Mesendoderm (in vitro differentiated cells): ENCODE measurements at regions not wholly inside any gene's neighbourhood (a gene's known extent, or its start where the extent isn't known, plus 50 kb on each side); places are given as distances from the start of the nearest gene placed in this dataset.

Source experiments
- DNase-seq: peaks from one replicate; pipeline ENCODE4 v3.0.0; 2013
- H2AK5ac ChIP-seq: 2 replicates; pipeline ENCODE4 v1.6.1; 2013; ENCODE audit warnings: low read length, inconsistent platforms
- H2BK120ac ChIP-seq: 2 replicates; pipeline ENCODE4 v1.6.1; 2013; ENCODE audit warnings: low read depth, mild to moderate bottlenecking, low read length, moderate library complexity, mixed read lengths
- H2BK15ac ChIP-seq: replicated peaks from 2 replicates; pipeline ENCODE4 v1.6.1; 2013; ENCODE audit warnings: low read depth, mild to moderate bottlenecking, moderate library complexity
- H2BK5ac ChIP-seq: 2 replicates; pipeline ENCODE4 v1.6.1; 2013; ENCODE audit warnings: low read length, inconsistent platforms
- H3K18ac ChIP-seq: 2 replicates; pipeline ENCODE4 v1.6.1; 2013; ENCODE audit warnings: mild to moderate bottlenecking, low read length, mixed read lengths
- H3K23ac ChIP-seq: one replicate; pipeline ENCODE4 v1.6.1; 2013; ENCODE audit warnings: low read length
- H3K27ac ChIP-seq: 2 replicates; pipeline ENCODE4 v1.5.1; 2013; ENCODE audit warnings: low read depth, mild to moderate bottlenecking, inconsistent platforms, low read length, moderate library complexity
- H3K27me3 ChIP-seq: 2 replicates; pipeline ENCODE4 v1.6.1; 2013; ENCODE audit warnings: low read length, control low read depth, mild to moderate bottlenecking, inconsistent platforms; ENCODE audit not compliant: insufficient read depth, poor library complexity
- H3K36me3 ChIP-seq: 2 replicates; pipeline ENCODE4 v1.6.1; 2013; ENCODE audit warnings: low read length, inconsistent platforms; ENCODE audit not compliant: control insufficient read depth, insufficient read depth
- H3K4ac ChIP-seq: one replicate; pipeline ENCODE4 v1.6.1; 2013; ENCODE audit warnings: low read depth, mild to moderate bottlenecking, low read length, moderate library complexity
- H3K4me1 ChIP-seq: 2 replicates; pipeline ENCODE4 v1.6.1; 2013; ENCODE audit warnings: low read depth, low read length, inconsistent platforms; ENCODE audit not compliant: control insufficient read depth
- H3K4me2 ChIP-seq: 2 replicates; pipeline ENCODE4 v1.6.1; 2013; ENCODE audit warnings: low read length
- H3K4me3 ChIP-seq: 2 replicates; pipeline ENCODE4 v1.5.1; 2013; ENCODE audit warnings: mild to moderate bottlenecking, low read length
- H3K56ac ChIP-seq: one replicate; pipeline ENCODE4 v1.6.1; 2013; ENCODE audit warnings: low read length
- H3K79me1 ChIP-seq: 2 replicates; pipeline ENCODE4 v1.6.1; 2013; ENCODE audit warnings: low read length, inconsistent platforms
- H3K79me2 ChIP-seq: 2 replicates; pipeline ENCODE4 v1.6.1; 2013; ENCODE audit warnings: mild to moderate bottlenecking, low read length; ENCODE audit not compliant: control insufficient read depth, insufficient read depth
- H3K9ac ChIP-seq: 2 replicates; pipeline ENCODE4 v1.6.1; 2013; ENCODE audit warnings: low read length, inconsistent platforms
- H4K5ac ChIP-seq: one replicate; pipeline ENCODE4 v1.6.1; 2013; ENCODE audit warnings: low read length
- H4K8ac ChIP-seq: one replicate; pipeline ENCODE4 v1.6.1; 2013; ENCODE audit warnings: low read depth, mild to moderate bottlenecking, control low read depth, low read length, moderate library complexity
- WGBS: extraction: QIAGEN DNeasy Blood & Tissue Kit; methylation state at CpG from one replicate; pipeline ENCODE4 v1.1.7; 2013; ENCODE audit warnings: low lambda C conversion rate, missing lambda C conversion rate; ENCODE audit not compliant: insufficient coverage; ENCODE audit errors: extremely low coverage; 5-methylcytosine and 5-hydroxymethylcytosine counted together

DNA sequence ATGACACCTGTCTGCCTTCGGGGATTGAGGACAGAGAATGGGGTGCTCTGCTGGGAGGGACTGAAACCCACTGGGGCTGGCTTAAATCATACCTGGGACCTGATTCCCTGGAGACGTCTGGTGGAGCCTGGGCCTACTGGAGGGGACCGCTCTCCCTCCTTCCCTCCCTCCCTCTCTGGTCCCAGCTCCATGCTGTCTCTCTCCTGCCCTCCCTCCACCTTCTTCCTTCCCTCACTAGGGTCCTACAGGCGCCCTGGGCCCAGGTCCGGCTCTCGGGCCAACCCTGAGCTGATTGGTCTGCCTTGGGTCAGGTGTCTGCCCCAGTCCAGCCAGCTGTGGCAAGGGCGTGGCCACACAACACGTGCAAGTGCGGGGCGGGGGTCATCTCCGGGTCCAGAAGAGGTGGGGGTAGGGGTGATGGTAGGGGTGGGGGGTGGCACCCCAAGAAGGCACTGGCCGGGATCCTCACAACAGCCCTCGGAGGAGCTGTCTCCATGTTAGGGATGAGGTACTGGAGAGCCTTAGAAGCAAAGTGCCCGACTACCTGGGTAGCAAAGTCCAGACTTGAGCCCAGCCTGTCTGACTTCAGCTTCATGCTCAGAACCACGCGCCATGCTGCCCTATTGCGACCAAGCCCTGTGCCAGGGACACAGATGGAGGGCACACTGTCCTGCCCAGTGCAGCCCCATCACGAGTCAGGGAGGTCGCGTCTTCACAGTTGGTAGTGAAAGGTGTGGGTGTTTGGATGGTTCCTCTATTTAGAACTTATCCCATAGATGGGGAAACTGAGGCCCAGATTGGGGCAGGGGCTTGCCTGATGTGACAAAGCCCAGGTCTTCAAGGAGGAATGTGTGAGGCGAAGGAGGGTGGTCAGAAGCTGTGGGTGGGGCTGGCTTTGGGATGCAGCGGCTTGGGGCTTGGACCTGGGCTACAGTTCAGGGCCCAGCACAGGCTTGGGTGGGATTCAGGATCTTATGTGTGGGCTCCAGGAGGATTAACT lies 574.1 kb downstream of the PTPRU start:
- no peak overlapping the region for H3K4me2 ChIP-seq
- H2BK15ac ChIP-seq = no peak overlapping the region
- no peak overlapping the region for H4K5ac ChIP-seq
- no peak overlapping the region for H3K56ac ChIP-seq
- no peak overlapping the region for H3K23ac ChIP-seq
- no peak overlapping the region for H3K18ac ChIP-seq
- no peaks in the 10 kb centered on the region for H3K36me3 ChIP-seq
- H3K9ac ChIP-seq = no peak overlapping the region
- H3K4me3 ChIP-seq = no peak overlapping the region
- WGBS = no CpG with 5 or more reads among the region's 22 CpGs
- H2AK5ac ChIP-seq = no peak overlapping the region
- H3K27ac ChIP-seq = no peak overlapping the region
- no peaks in the 10 kb centered on the region for H3K27me3 ChIP-seq
- DNase-seq = no peak
- no peak overlapping the region for H2BK120ac ChIP-seq
- H3K79me2 ChIP-seq = no peaks in the 10 kb centered on the region
- no peaks in the 10 kb centered on the region for H3K4me1 ChIP-seq
- no peak overlapping the region for H4K8ac ChIP-seq
- H3K4ac ChIP-seq = no peak overlapping the region
- H2BK5ac ChIP-seq = no peak overlapping the region
- no peaks in the 10 kb centered on the region for H3K79me1 ChIP-seq

DNA sequence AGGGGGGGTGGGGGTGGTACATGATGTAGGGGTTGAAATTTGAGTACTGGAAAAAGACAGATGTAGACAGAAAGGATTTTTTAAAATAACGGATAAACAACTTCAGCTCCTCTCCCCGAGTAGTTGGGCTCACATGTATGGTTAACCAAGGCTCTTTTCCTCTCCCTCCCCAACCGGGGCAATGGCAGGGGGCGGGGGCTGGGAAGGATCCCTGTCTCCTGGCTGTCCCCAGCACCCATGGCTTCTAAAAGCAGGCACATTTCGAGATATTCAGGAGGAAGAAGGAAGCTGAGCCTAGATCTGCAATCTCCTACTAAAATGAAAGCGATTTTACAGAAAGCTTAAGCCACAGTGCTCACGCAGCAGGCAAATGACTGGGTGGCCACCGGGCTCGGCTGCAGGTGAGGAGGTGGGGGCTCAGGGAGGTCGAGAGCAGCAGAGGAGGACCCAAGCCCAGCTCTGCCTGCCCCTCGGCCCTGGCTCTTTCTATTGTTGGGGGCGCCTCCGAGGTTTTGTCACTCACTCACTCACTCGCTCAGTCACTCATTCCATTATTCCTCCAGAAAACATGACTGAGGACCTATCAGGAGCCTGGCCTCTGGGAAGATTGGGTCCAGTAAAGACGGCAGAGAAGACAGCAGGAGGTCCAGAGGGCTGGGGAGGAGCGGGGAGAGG lies 573.3 kb downstream of the PTPRU start:
- Histone ChIP-seq H3K79me2 (no peaks in the 10 kb centered on the region), H2BK120ac (no peak overlapping the region), H3K4ac (no peak overlapping the region), H3K4me2 (no peak overlapping the region), H3K27ac (no peak overlapping the region), H3K36me3 (no peaks in the 10 kb centered on the region), H4K5ac (no peak overlapping the region), H3K18ac (no peak overlapping the region), H3K4me1 (no peaks in the 10 kb centered on the region), H2BK15ac (no peak overlapping the region), H3K27me3 (no peaks in the 10 kb centered on the region), H2AK5ac (no peak overlapping the region), H3K79me1 (no peaks in the 10 kb centered on the region), H3K23ac (no peak overlapping the region), H4K8ac (no peak overlapping the region), H3K56ac (no peak overlapping the region), H2BK5ac (no peak overlapping the region), H3K4me3 (no peak overlapping the region), H3K9ac (no peak overlapping the region)
- no peak for DNase-seq
- WGBS = no CpG with 5 or more reads among the region's 16 CpGs

DNA sequence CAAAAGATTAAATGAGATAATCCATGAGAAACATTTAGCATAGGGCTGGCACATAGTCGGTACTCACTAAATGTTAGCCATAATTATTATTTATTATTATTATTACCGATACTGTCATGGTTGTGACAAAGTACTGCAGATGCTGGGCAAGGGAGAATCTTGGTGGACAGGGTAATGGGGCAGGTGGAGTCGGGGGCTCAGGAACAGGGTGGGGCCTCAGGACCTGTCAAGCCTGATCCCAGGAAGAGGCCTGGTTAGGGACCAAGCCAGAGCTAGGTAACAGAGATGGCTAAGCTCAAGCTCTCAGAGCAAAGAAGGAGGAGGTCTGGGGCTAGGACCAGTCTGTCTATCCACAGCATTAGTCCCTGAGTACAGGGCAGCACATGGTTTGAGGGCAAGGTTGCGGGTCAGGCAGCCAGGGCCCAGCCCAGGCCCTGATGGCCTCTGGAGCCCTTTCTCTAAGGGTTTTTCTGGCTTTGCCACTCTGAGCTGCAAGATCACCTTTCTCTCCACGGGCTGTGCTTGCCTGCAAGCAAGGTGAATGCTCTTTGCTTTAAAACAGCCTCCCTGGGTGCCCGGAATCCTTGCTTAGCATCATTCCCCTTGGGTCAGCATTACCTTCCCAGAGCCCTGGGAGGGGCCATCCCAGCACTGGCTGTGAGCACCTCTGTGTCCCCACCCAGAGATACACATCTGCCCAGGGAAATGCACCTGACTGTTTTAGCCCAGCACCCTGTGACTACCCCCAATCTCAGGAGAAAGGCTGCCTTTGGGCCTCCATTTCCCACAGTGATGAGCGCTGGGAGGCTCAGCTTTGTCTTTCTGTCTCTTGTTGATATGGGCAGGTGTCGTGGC lies 572.0 kb downstream of the PTPRU start:
- no peak overlapping the region for H3K27ac ChIP-seq
- no peak for DNase-seq
- H3K79me2 ChIP-seq = no peaks in the 10 kb centered on the region
- H2AK5ac ChIP-seq = no peak overlapping the region
- H2BK120ac ChIP-seq = no peak overlapping the region
- no CpG with 5 or more reads among the region's 8 CpGs for WGBS
- no peaks in the 10 kb centered on the region for H3K79me1 ChIP-seq
- H2BK5ac ChIP-seq = no peak overlapping the region
- H3K4me1 ChIP-seq = no peaks in the 10 kb centered on the region
- H3K4me3 ChIP-seq = no peak overlapping the region
- no peaks in the 10 kb centered on the region for H3K27me3 ChIP-seq
- H3K23ac ChIP-seq = no peak overlapping the region
- H3K36me3 ChIP-seq = no peaks in the 10 kb centered on the region
- H3K4ac ChIP-seq = no peak overlapping the region
- no peak overlapping the region for H3K9ac ChIP-seq
- no peak overlapping the region for H4K5ac ChIP-seq
- no peak overlapping the region for H4K8ac ChIP-seq
- H3K56ac ChIP-seq = no peak overlapping the region
- H3K4me2 ChIP-seq = no peak overlapping the region
- no peak overlapping the region for H3K18ac ChIP-seq
- H2BK15ac ChIP-seq = no peak overlapping the region

DNA sequence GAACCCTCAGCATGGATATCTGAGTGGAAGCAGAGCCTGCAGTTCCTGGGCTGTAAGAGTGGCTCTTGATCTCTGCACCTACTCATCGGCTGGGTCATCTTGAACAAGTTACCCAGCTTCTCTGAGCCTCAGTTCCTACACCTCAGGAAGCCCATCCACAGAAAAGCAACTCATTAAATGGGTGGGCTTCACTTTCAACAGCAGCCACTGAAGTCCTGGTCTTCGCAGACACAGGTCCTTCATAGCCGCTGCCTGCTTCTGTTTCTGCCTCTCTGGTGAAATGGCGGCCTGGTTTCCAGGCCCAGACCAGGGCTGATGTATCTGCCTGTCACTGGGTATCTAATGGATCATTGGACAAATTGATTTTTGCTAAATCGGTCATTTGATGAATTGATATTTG lies 571.4 kb downstream of the PTPRU start:
- no peaks in the 10 kb centered on the region for H3K79me2 ChIP-seq
- H2BK120ac ChIP-seq = no peak overlapping the region
- no peaks in the 10 kb centered on the region for H3K36me3 ChIP-seq
- H2BK5ac ChIP-seq = no peak overlapping the region
- no peak overlapping the region for H3K4ac ChIP-seq
- H2AK5ac ChIP-seq = no peak overlapping the region
- H4K5ac ChIP-seq = no peak overlapping the region
- H3K4me2 ChIP-seq = no peak overlapping the region
- no peaks in the 10 kb centered on the region for H3K4me1 ChIP-seq
- H2BK15ac ChIP-seq = no peak overlapping the region
- WGBS = no CpG with 5 or more reads among the region's 5 CpGs
- no peak overlapping the region for H3K27ac ChIP-seq
- no peak overlapping the region for H3K9ac ChIP-seq
- H3K79me1 ChIP-seq = no peaks in the 10 kb centered on the region
- H3K56ac ChIP-seq = no peak overlapping the region
- H3K23ac ChIP-seq = no peak overlapping the region
- no peak overlapping the region for H3K4me3 ChIP-seq
- no peak overlapping the region for H4K8ac ChIP-seq
- H3K18ac ChIP-seq = no peak overlapping the region
- no peak for DNase-seq
- H3K27me3 ChIP-seq = no peaks in the 10 kb centered on the region

DNA sequence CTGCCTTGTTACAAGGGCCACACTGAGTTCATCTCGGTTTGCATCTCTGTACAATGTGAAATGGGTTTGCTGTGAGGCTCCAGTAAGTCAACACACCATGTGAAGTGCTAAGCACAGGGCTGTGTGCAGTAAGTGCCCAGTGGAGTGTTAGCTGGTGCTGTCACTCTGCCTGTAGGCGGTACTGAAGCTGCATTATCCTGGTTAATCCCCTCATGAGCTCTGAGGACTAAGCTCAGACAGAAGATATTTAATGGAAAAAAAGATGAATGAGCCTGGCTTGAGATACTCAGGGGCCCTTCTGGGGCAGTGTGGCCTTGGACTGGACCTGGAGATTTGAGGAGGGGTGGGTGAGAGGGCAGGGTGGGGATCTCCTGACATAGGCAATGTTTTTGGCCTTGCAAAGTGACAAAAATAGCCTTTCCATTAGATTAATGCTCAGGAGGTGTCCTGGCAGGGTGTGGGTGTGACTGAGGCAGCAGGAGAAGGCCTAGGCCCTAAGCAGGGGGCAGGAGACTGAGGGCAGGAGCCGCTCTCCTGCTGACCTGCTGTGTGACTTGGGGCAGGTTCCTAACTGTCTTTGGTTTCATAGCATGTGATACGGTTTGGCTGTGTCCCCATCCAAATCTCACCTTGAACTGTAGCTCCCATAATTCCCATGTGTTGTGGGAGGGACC lies 570.5 kb downstream of the PTPRU start:
- no peak for DNase-seq
- Histone ChIP-seq H3K4me1 (no peaks in the 10 kb centered on the region), H3K27ac (no peak overlapping the region), H3K36me3 (no peaks in the 10 kb centered on the region), H2BK120ac (no peak overlapping the region), H4K8ac (no peak overlapping the region), H3K4ac (no peak overlapping the region), H2BK15ac (no peak overlapping the region), H3K4me3 (no peak overlapping the region), H3K18ac (no peak overlapping the region), H3K4me2 (no peak overlapping the region), H3K79me1 (no peaks in the 10 kb centered on the region), H3K56ac (no peak overlapping the region), H3K9ac (no peak overlapping the region), H3K79me2 (no peaks in the 10 kb centered on the region), H4K5ac (no peak overlapping the region), H3K27me3 (no peaks in the 10 kb centered on the region), H2AK5ac (no peak overlapping the region), H3K23ac (no peak overlapping the region), H2BK5ac (no peak overlapping the region)
- WGBS = no CpG with 5 or more reads among the region's 4 CpGs
